Fibroblast of lung (primary cell): ENCODE measurements at regions not wholly inside any gene's neighbourhood (a gene's known extent, or its start where the extent isn't known, plus 50 kb on each side); places are given as distances from the start of the nearest gene placed in this dataset.

Experiments
- DNase-seq, 2 donors: peaks; one replicate each; pipeline versions ENCODE4 v3.0.0 to v3.0.0-alpha.2; 2010; ENCODE audit warnings: low read depth in 2 of 2
- H2AFZ ChIP-seq: 2 replicates; pipeline ENCODE4 v1.5.1; 2012; ENCODE audit warnings: low read length, control low read depth, inconsistent platforms
- H3K27ac ChIP-seq: 2 replicates; pipeline ENCODE4 v1.5.1; 2011; ENCODE audit warnings: low read length, control low read depth; ENCODE audit not compliant: insufficient read depth
- H3K27me3 ChIP-seq: 2 replicates; pipeline ENCODE4 v1.5.1; 2011; ENCODE audit warnings: mild to moderate bottlenecking, low read length; ENCODE audit not compliant: control insufficient read depth, insufficient read depth
- H3K36me3 ChIP-seq: 2 replicates; pipeline ENCODE4 v1.5.1; 2011; ENCODE audit warnings: low read length; ENCODE audit not compliant: control insufficient read depth, insufficient read depth
- H3K4me1 ChIP-seq: 2 replicates; pipeline ENCODE4 v1.5.1; 2011; ENCODE audit warnings: low read length; ENCODE audit not compliant: control insufficient read depth, insufficient read depth; ENCODE audit errors: extremely low read depth
- H3K4me2 ChIP-seq: 2 replicates; pipeline ENCODE4 v1.5.1; 2011; ENCODE audit warnings: low read length, control low read depth; ENCODE audit not compliant: insufficient read depth; ENCODE audit errors: extremely low read depth
- H3K4me3 ChIP-seq, 4 experiments: fragments of 200-600 bp in 1 of 4; sonication (generic) in 1 of 4; replicated peaks in 1 of 4; 2 replicates each; pipeline ENCODE4 v1.5.1; 2011 to 2016; ENCODE audit warnings: low read length in 4 of 4, low read depth in 3 of 4, mild to moderate bottlenecking in 3 of 4, control low read depth in 2 of 4, inconsistent platforms in 1 of 4, mixed read lengths in 1 of 4; ENCODE audit not compliant: insufficient read depth in 1 of 4; ENCODE audit errors: control extremely low read depth in 1 of 4
- H3K79me2 ChIP-seq: 2 replicates; pipeline ENCODE4 v1.5.1; 2012; ENCODE audit warnings: mild to moderate bottlenecking, low read length, inconsistent platforms; ENCODE audit not compliant: control insufficient read depth, insufficient read depth
- H3K9ac ChIP-seq: 2 replicates; pipeline ENCODE4 v1.5.1; 2011; ENCODE audit warnings: mild to moderate bottlenecking, low read length, control low read depth; ENCODE audit not compliant: insufficient read depth
- H3K9me3 ChIP-seq: 2 replicates; pipeline ENCODE4 v1.5.1; 2012; ENCODE audit warnings: low read depth, low read length; ENCODE audit not compliant: control insufficient read depth, insufficient read depth
- H4K20me1 ChIP-seq: 2 replicates; pipeline ENCODE4 v1.5.1; 2011; ENCODE audit warnings: low read length; ENCODE audit not compliant: control insufficient read depth, insufficient read depth; ENCODE audit errors: extremely low read depth
- CTCF ChIP-seq, 2 donors: IDR thresholded peaks in 1 of 2; conservative IDR thresholded peaks in 1 of 2; 1 replicate in 1 of 2; 2 replicates in 1 of 2; pipeline ENCODE4 v1.5.1; 2011 to 2012; ENCODE audit warnings: low read length in 2 of 2, control low read depth in 1 of 2, inconsistent platforms in 1 of 2, low read depth in 1 of 2, mild to moderate bottlenecking in 1 of 2
- EZH2 ChIP-seq: IDR thresholded peaks from 2 replicates; pipeline ENCODE4 v1.5.1; 2012; ENCODE audit warnings: low read length, control low read depth, mild to moderate bottlenecking; ENCODE audit errors: missing control alignments

- no peak overlapping the region for H3K27ac ChIP-seq
- H3K9me3 ChIP-seq = no peaks in the 10 kb centered on the region
- H3K4me2 ChIP-seq = no peak overlapping the region
- no peak for DNase-seq
- no peaks in the 10 kb centered on the region for H3K4me1 ChIP-seq
- no peaks in the 10 kb centered on the region for H3K79me2 ChIP-seq
- no peaks in the 10 kb centered on the region for H3K27me3 ChIP-seq
- H2AFZ ChIP-seq = no peak overlapping the region
- no peaks in the 10 kb centered on the region for H3K36me3 ChIP-seq
- H3K4me3 ChIP-seq = no peak overlapping the region
- no peak for TF ChIP-seq CTCF (conservative IDR thresholded peaks at IDR 0.05 in 1 of 2, IDR thresholded peaks at IDR 0.05 in 1 of 2; ENCODE audit: low read depth in 1 of 2, low read length in 2 of 2)
- H4K20me1 ChIP-seq = no peaks in the 10 kb centered on the region
- H3K9ac ChIP-seq = no peak overlapping the region
Observed at GRCh38 chr3:3902161-3902560, 102.9 kb downstream of the LRRN1 start.

GRCh38 chr3:3906171-3906570, 106.9 kb downstream of the LRRN1 start:
- Histone ChIP-seq H3K9me3 (no peaks in the 10 kb centered on the region), H3K79me2 (no peaks in the 10 kb centered on the region), H3K9ac (no peak overlapping the region), H3K36me3 (no peaks in the 10 kb centered on the region), H3K27ac (no peak overlapping the region), H3K27me3 (no peaks in the 10 kb centered on the region), H2AFZ (no peak overlapping the region), H3K4me1 (no peaks in the 10 kb centered on the region), H3K4me3 (no peak overlapping the region), H3K4me2 (no peak overlapping the region), H4K20me1 (no peaks in the 10 kb centered on the region)
- no peak for DNase-seq
- TF ChIP-seq EZH2 (no peak), CTCF (conservative IDR thresholded peaks at IDR 0.05 in 1 of 2, IDR thresholded peaks at IDR 0.05 in 1 of 2; ENCODE audit: low read depth in 1 of 2, low read length in 2 of 2) (no peak)

GRCh38 chr3:3907023-3907422, 107.8 kb downstream of the LRRN1 start:
- no peak overlapping the region for H2AFZ ChIP-seq
- H3K4me1 ChIP-seq = no peaks in the 10 kb centered on the region
- H3K4me3 ChIP-seq = no peak overlapping the region
- no peaks in the 10 kb centered on the region for H4K20me1 ChIP-seq
- no peak for TF ChIP-seq EZH2
- TF ChIP-seq CTCF (conservative IDR thresholded peaks at IDR 0.05 in 1 of 2, IDR thresholded peaks at IDR 0.05 in 1 of 2; ENCODE audit: low read depth in 1 of 2, low read length in 2 of 2) = no peak
- no peak for DNase-seq
- H3K27me3 ChIP-seq = no peaks in the 10 kb centered on the region
- H3K4me2 ChIP-seq = no peak overlapping the region
- H3K79me2 ChIP-seq = no peaks in the 10 kb centered on the region
- no peaks in the 10 kb centered on the region for H3K9me3 ChIP-seq
- no peak overlapping the region for H3K27ac ChIP-seq
- no peak overlapping the region for H3K9ac ChIP-seq
- H3K36me3 ChIP-seq = no peaks in the 10 kb centered on the region
